GM23248 (cell line): ENCODE measurements at regions not wholly inside any gene's neighbourhood (a gene's known extent, or its start where the extent isn't known, plus 50 kb on each side); places are given as distances from the start of the nearest gene placed in this dataset.

ENCODE experiments used
- DNase-seq: peaks from one replicate; pipeline ENCODE4 v3.0.0-alpha.2; 2015
- H2AFZ ChIP-seq: fragments of 200-600 bp; sonication (generic); 2 replicates; pipeline ENCODE4 v1.6.1; 2016; ENCODE audit warnings: antibody characterized with exemption
- H3F3A ChIP-seq: fragments of 200-600 bp; sonication (generic); 2 replicates; pipeline ENCODE4 v1.6.1; 2016; ENCODE audit warnings: mild to moderate bottlenecking, antibody characterized with exemption, mixed run types; ENCODE audit not compliant: insufficient read depth
- H3K27ac ChIP-seq: fragments of 200-600 bp; sonication (generic); 2 replicates; pipeline ENCODE4 v1.5.1; 2016; ENCODE audit warnings: mild to moderate bottlenecking
- H3K27me3 ChIP-seq: fragments of 200-600 bp; sonication (generic); replicated peaks from 2 replicates; pipeline ENCODE4 v1.6.1; 2016; ENCODE audit warnings: mild to moderate bottlenecking; ENCODE audit not compliant: insufficient read depth
- H3K36me3 ChIP-seq: fragments of 200-600 bp; sonication (generic); 2 replicates; pipeline ENCODE4 v1.6.1; 2016; ENCODE audit warnings: low read depth, mild to moderate bottlenecking
- H3K4me1 ChIP-seq: fragments of 200-600 bp; sonication (generic); 2 replicates; pipeline ENCODE4 v1.6.1; 2016; ENCODE audit warnings: mild to moderate bottlenecking; ENCODE audit not compliant: insufficient read depth
- H3K4me2 ChIP-seq: fragments of 200-600 bp; sonication (generic); one replicate; pipeline ENCODE4 v1.6.1; 2016; ENCODE audit warnings: mild to moderate bottlenecking; ENCODE audit not compliant: unreplicated experiment
- H3K4me3 ChIP-seq: fragments of 200-600 bp; sonication (generic); 2 replicates; pipeline ENCODE4 v1.5.1; 2016; ENCODE audit warnings: mild to moderate bottlenecking
- H3K79me2 ChIP-seq: fragments of 200-600 bp; sonication (generic); 2 replicates; pipeline ENCODE4 v1.6.1; 2016; ENCODE audit warnings: mild to moderate bottlenecking; ENCODE audit not compliant: insufficient read depth
- H3K9ac ChIP-seq: fragments of 200-600 bp; sonication (generic); 2 replicates; pipeline ENCODE4 v1.6.1; 2016; ENCODE audit warnings: mild to moderate bottlenecking
- H3K9me2 ChIP-seq: fragments of 200-600 bp; sonication (generic); 2 replicates; pipeline ENCODE4 v1.6.1; 2016; ENCODE audit warnings: mixed run types, mild to moderate bottlenecking, moderate library complexity; ENCODE audit not compliant: insufficient read depth
- H3K9me3 ChIP-seq: fragments of 200-600 bp; sonication (generic); one replicate; pipeline ENCODE4 v1.6.1; 2017; ENCODE audit warnings: low read depth
- H4K20me1 ChIP-seq: fragments of 200-600 bp; sonication (generic); 2 replicates; pipeline ENCODE4 v1.6.0; 2016; ENCODE audit not compliant: insufficient read depth
- EZH2 ChIP-seq: fragments of 200-600 bp; sonication (generic); IDR thresholded peaks from 2 replicates; pipeline ENCODE4 v1.6.1; 2018; ENCODE audit warnings: antibody characterized with exemption, mild to moderate bottlenecking; ENCODE audit not compliant: insufficient read depth, poor library complexity, severe bottlenecking
- EZH2phosphoT487 ChIP-seq: fragments of 200-600 bp; sonication (generic); IDR thresholded peaks from 2 replicates; pipeline ENCODE4 v1.6.1; 2018; ENCODE audit warnings: antibody characterized with exemption, moderate library complexity, mild to moderate bottlenecking, low read depth; ENCODE audit not compliant: insufficient read depth
- WGBS, 2 experiments: methylation state at CpG; one replicate each; pipeline ENCODE4 v1.1.6; 2015 to 2017; ENCODE audit warnings: low lambda C conversion rate in 2 of 2, low coverage in 1 of 2; ENCODE audit errors: missing lambda C conversion rate in 2 of 2; 5-methylcytosine and 5-hydroxymethylcytosine counted together
- in situ Hi-C: fragments of 300-500 bp; cut with MboI; formaldehyde crosslinking; loops from 2 replicates; pipeline ENCODE4 v1.15.0; 2020

DNA sequence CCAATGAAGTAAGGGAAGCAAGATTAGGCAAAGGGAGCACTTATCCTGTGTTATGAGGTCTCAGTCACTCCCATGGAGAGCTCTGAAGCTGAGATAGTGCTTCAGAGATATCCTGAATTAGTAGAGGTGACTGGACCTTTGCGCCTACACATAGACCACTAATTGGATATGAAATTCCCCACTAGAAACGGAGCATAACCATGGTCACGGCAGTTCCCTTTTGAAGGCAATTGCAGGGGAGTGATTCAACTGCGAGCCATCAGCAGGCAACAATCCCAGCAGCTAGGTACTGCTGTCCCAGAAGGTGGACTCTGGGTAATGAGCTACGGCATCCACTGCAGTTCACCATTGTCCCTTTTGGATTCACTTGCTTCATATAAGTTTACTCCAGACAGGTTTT is 267.7 kb upstream of the RASA1 start:
- 70 to 72% methylated on average over 5 of the region's 5 CpGs for WGBS, 2 experiments
- Histone ChIP-seq H3K9ac (no peak overlapping the region), H3K9me3 (no peaks in the 10 kb centered on the region), H3K27me3 (0 out of 2 replicates have a peak, but pooled peaks cover 4% of the 10 kb centered on the region), H3K4me2 (no peak overlapping the region), H3K79me2 (no peaks in the 10 kb centered on the region), H3K4me1 (no peaks in the 10 kb centered on the region), H3K4me3 (no peak overlapping the region), H2AFZ (no peak overlapping the region), H3K9me2 (no peaks in the 10 kb centered on the region), H4K20me1 (no peaks in the 10 kb centered on the region), H3F3A (no peaks in the 10 kb centered on the region), H3K36me3 (no peaks in the 10 kb centered on the region), H3K27ac (no peak overlapping the region)
- in situ Hi-C loops = no loop called here
- TF ChIP-seq EZH2 = no peak
- TF ChIP-seq EZH2phosphoT487 = no peak
- DNase-seq = no peak

GRCh38 chr5:87002485-87002884 is 265.2 kb upstream of the RASA1 start:
- Histone ChIP-seq H4K20me1 (no peaks in the 10 kb centered on the region), H3K4me3 (no peak overlapping the region), H3F3A (no peaks in the 10 kb centered on the region), H3K27ac (no peak overlapping the region), H3K79me2 (no peaks in the 10 kb centered on the region), H3K36me3 (no peaks in the 10 kb centered on the region), H3K9me2 (no peaks in the 10 kb centered on the region), H2AFZ (no peak overlapping the region), H3K4me1 (no peaks in the 10 kb centered on the region), H3K9ac (no peak overlapping the region), H3K27me3 (0 out of 2 replicates have a peak, but pooled peaks cover 4% of the 10 kb centered on the region), H3K4me2 (no peak overlapping the region), H3K9me3 (no peaks in the 10 kb centered on the region)
- in situ Hi-C loops = no loop called here
- no peak for DNase-seq
- 53 to 54% methylated on average over 3 of the region's 3 CpGs for WGBS, 2 experiments
- TF ChIP-seq EZH2 (no peak), EZH2phosphoT487 (no peak)

- WGBS, 2 experiments = 87 to 91% methylated on average over 3 of the region's 3 CpGs
- H3K27me3 ChIP-seq = no peaks in the 10 kb centered on the region
- no peak overlapping the region for H2AFZ ChIP-seq
- in situ Hi-C loops = no loop called here
- TF ChIP-seq EZH2phosphoT487 (no peak), EZH2 (no peak)
- H3K79me2 ChIP-seq = no peaks in the 10 kb centered on the region
- H3K9me3 ChIP-seq = no peaks in the 10 kb centered on the region
- H3K4me1 ChIP-seq = no peaks in the 10 kb centered on the region
- H3K27ac ChIP-seq = no peak overlapping the region
- H3K4me3 ChIP-seq = no peak overlapping the region
- no peaks in the 10 kb centered on the region for H3K36me3 ChIP-seq
- H3K9ac ChIP-seq = no peak overlapping the region
- no peak overlapping the region for H3K4me2 ChIP-seq
- no peaks in the 10 kb centered on the region for H3F3A ChIP-seq
- H3K9me2 ChIP-seq = no peaks in the 10 kb centered on the region
- no peaks in the 10 kb centered on the region for H4K20me1 ChIP-seq
- DNase-seq = no peak
These were observed 263.6 kb upstream of the RASA1 start for GRCh38 chr5:87004101-87004500.

DNA sequence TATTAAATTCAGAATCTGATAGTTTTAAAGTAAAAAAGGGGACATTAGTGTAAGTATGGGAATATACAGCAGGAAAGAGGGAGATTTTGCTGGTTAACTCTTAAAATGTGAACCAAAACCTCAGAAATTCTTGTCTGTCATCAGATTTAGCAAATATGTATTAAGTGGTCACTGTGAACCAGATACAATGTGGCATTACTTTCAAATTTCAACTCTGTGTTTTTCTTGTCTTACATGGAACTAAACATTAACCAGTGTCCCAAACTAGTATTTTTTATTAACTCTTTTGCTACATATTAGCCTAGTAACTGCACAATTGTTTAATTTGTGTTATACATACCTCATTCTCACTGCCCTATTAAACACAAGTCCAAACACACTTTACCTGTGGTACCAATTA is 259.9 kb upstream of the RASA1 start:
- no peak overlapping the region for H3K4me3 ChIP-seq
- TF ChIP-seq EZH2phosphoT487 (no peak), EZH2 (no peak)
- no peaks in the 10 kb centered on the region for H3K27me3 ChIP-seq
- no peaks in the 10 kb centered on the region for H3K36me3 ChIP-seq
- no peak overlapping the region for H2AFZ ChIP-seq
- no peak overlapping the region for H3K27ac ChIP-seq
- in situ Hi-C loops = no loop called here
- H3K9ac ChIP-seq = no peak overlapping the region
- no peaks in the 10 kb centered on the region for H3K4me1 ChIP-seq
- H3K9me3 ChIP-seq = no peaks in the 10 kb centered on the region
- no peaks in the 10 kb centered on the region for H4K20me1 ChIP-seq
- no peak overlapping the region for H3K4me2 ChIP-seq
- no peaks in the 10 kb centered on the region for H3K9me2 ChIP-seq
- H3F3A ChIP-seq = no peaks in the 10 kb centered on the region
- DNase-seq = no peak
- no peaks in the 10 kb centered on the region for H3K79me2 ChIP-seq
